OCI-LY1 (cell line): ENCODE measurements at regions not wholly inside any gene's neighbourhood (a gene's known extent, or its start where the extent isn't known, plus 50 kb on each side); places are given as distances from the start of the nearest gene placed in this dataset.

Experiments
- CTCF ChIP-seq: fragments of 200-600 bp; sonication (generic), shearing (Covaris generic); IDR thresholded peaks from 2 replicates; pipeline ENCODE4 v1.5.1; 2017; ENCODE audit warnings: mild to moderate bottlenecking, antibody characterized with exemption, low read length, moderate library complexity, mixed read lengths
- EZH2 ChIP-seq: fragments of 200-600 bp; sonication (generic), shearing (Covaris generic); IDR thresholded peaks from 2 replicates; pipeline ENCODE4 v1.8.0; 2017; ENCODE audit warnings: borderline replicate concordance, mixed run types, mild to moderate bottlenecking, antibody characterized with exemption, low read length, moderate library complexity, mixed read lengths

DNA sequence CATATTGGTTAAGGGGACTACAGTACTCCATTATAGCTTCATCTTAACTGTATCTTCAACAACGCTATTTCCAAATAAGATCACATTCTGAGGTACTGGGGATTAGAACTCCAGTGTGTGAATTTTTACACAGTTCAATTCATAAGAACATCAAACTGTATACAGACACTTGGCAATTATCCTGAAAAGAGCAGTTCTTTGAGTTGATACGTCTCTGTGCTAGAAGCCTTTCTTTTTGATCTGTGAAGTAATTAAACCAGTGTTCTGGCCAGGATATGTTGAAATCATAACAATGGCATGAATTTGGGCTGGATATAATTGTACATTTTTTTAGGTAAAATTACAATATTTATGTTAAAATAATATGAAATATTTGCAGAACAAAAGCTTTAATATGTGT lies 93.5 kb upstream of the ITPRID2 start:
- TF ChIP-seq CTCF, result no peak
- TF ChIP-seq EZH2, result no peak
